GM23248 (cell line): ENCODE measurements at regions not wholly inside any gene's neighbourhood (a gene's known extent, or its start where the extent isn't known, plus 50 kb on each side); places are given as distances from the start of the nearest gene placed in this dataset.

Experiments used
- DNase-seq: peaks from one replicate; pipeline ENCODE4 v3.0.0-alpha.2; 2015
- H2AFZ ChIP-seq: fragments of 200-600 bp; sonication (generic); 2 replicates; pipeline ENCODE4 v1.6.1; 2016; ENCODE audit warnings: antibody characterized with exemption
- H3F3A ChIP-seq: fragments of 200-600 bp; sonication (generic); 2 replicates; pipeline ENCODE4 v1.6.1; 2016; ENCODE audit warnings: mild to moderate bottlenecking, antibody characterized with exemption, mixed run types; ENCODE audit not compliant: insufficient read depth
- H3K27ac ChIP-seq: fragments of 200-600 bp; sonication (generic); 2 replicates; pipeline ENCODE4 v1.5.1; 2016; ENCODE audit warnings: mild to moderate bottlenecking
- H3K27me3 ChIP-seq: fragments of 200-600 bp; sonication (generic); replicated peaks from 2 replicates; pipeline ENCODE4 v1.6.1; 2016; ENCODE audit warnings: mild to moderate bottlenecking; ENCODE audit not compliant: insufficient read depth
- H3K36me3 ChIP-seq: fragments of 200-600 bp; sonication (generic); 2 replicates; pipeline ENCODE4 v1.6.1; 2016; ENCODE audit warnings: low read depth, mild to moderate bottlenecking
- H3K4me1 ChIP-seq: fragments of 200-600 bp; sonication (generic); 2 replicates; pipeline ENCODE4 v1.6.1; 2016; ENCODE audit warnings: mild to moderate bottlenecking; ENCODE audit not compliant: insufficient read depth
- H3K4me2 ChIP-seq: fragments of 200-600 bp; sonication (generic); one replicate; pipeline ENCODE4 v1.6.1; 2016; ENCODE audit warnings: mild to moderate bottlenecking; ENCODE audit not compliant: unreplicated experiment
- H3K4me3 ChIP-seq: fragments of 200-600 bp; sonication (generic); 2 replicates; pipeline ENCODE4 v1.5.1; 2016; ENCODE audit warnings: mild to moderate bottlenecking
- H3K79me2 ChIP-seq: fragments of 200-600 bp; sonication (generic); 2 replicates; pipeline ENCODE4 v1.6.1; 2016; ENCODE audit warnings: mild to moderate bottlenecking; ENCODE audit not compliant: insufficient read depth
- H3K9ac ChIP-seq: fragments of 200-600 bp; sonication (generic); 2 replicates; pipeline ENCODE4 v1.6.1; 2016; ENCODE audit warnings: mild to moderate bottlenecking
- H3K9me2 ChIP-seq: fragments of 200-600 bp; sonication (generic); 2 replicates; pipeline ENCODE4 v1.6.1; 2016; ENCODE audit warnings: mixed run types, mild to moderate bottlenecking, moderate library complexity; ENCODE audit not compliant: insufficient read depth
- H3K9me3 ChIP-seq: fragments of 200-600 bp; sonication (generic); one replicate; pipeline ENCODE4 v1.6.1; 2017; ENCODE audit warnings: low read depth
- H4K20me1 ChIP-seq: fragments of 200-600 bp; sonication (generic); 2 replicates; pipeline ENCODE4 v1.6.0; 2016; ENCODE audit not compliant: insufficient read depth
- EZH2 ChIP-seq: fragments of 200-600 bp; sonication (generic); IDR thresholded peaks from 2 replicates; pipeline ENCODE4 v1.6.1; 2018; ENCODE audit warnings: antibody characterized with exemption, mild to moderate bottlenecking; ENCODE audit not compliant: insufficient read depth, poor library complexity, severe bottlenecking
- EZH2phosphoT487 ChIP-seq: fragments of 200-600 bp; sonication (generic); IDR thresholded peaks from 2 replicates; pipeline ENCODE4 v1.6.1; 2018; ENCODE audit warnings: antibody characterized with exemption, moderate library complexity, mild to moderate bottlenecking, low read depth; ENCODE audit not compliant: insufficient read depth
- WGBS, 2 experiments: methylation state at CpG; one replicate each; pipeline ENCODE4 v1.1.6; 2015 to 2017; ENCODE audit warnings: low lambda C conversion rate in 2 of 2, low coverage in 1 of 2; ENCODE audit errors: missing lambda C conversion rate in 2 of 2; 5-methylcytosine and 5-hydroxymethylcytosine counted together
- in situ Hi-C: fragments of 300-500 bp; cut with MboI; formaldehyde crosslinking; loops from 2 replicates; pipeline ENCODE4 v1.15.0; 2020

DNA sequence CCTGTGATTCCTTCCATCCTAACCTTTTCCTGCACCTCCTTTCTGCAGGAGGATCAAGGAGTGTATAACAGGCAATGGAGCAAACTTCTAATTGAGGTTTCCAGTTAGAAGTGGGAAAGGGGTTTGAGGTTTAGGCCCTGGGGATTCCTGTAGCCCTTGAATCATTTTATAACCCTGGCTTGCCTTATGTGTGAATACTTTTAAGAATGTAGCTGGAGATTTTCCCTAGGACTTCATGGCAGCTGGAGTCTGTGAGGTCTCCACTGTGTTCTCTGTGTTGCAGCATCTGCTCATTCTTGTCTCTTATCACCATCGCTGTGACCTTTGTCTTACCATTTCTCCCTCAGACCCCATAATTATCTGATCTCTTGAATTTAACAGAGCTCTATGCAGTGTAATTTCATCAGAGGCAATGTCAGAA, 370.2 kb upstream of the SLC14A2 start:
- H3K79me2 ChIP-seq, result no peaks in the 10 kb centered on the region
- no peak overlapping the region for H3K4me3 ChIP-seq
- no peaks in the 10 kb centered on the region for H3K27me3 ChIP-seq
- peaks cover 56% of the 10 kb centered on the region for H3K4me1 ChIP-seq
- DNase-seq, result peak; percentile 34
- H2AFZ ChIP-seq, result peak overlapping the region; percentile 35; the same call in 1 of the 2 replicates
- H3K9ac ChIP-seq, result no peak overlapping the region
- peaks cover 44% of the 10 kb centered on the region for H3F3A ChIP-seq
- 90 to 95% methylated on average over 1 of the region's 1 CpG for WGBS, 2 experiments
- peak overlapping the region; percentile 28 for H3K27ac ChIP-seq
- TF ChIP-seq EZH2phosphoT487, result no peak
- H4K20me1 ChIP-seq, result no peaks in the 10 kb centered on the region
- H3K4me2 ChIP-seq, result no peak overlapping the region
- no peaks in the 10 kb centered on the region for H3K9me2 ChIP-seq
- H3K9me3 ChIP-seq, result no peaks in the 10 kb centered on the region
- in situ Hi-C loops, result no loop called here
- H3K36me3 ChIP-seq, result no peaks in the 10 kb centered on the region

DNA sequence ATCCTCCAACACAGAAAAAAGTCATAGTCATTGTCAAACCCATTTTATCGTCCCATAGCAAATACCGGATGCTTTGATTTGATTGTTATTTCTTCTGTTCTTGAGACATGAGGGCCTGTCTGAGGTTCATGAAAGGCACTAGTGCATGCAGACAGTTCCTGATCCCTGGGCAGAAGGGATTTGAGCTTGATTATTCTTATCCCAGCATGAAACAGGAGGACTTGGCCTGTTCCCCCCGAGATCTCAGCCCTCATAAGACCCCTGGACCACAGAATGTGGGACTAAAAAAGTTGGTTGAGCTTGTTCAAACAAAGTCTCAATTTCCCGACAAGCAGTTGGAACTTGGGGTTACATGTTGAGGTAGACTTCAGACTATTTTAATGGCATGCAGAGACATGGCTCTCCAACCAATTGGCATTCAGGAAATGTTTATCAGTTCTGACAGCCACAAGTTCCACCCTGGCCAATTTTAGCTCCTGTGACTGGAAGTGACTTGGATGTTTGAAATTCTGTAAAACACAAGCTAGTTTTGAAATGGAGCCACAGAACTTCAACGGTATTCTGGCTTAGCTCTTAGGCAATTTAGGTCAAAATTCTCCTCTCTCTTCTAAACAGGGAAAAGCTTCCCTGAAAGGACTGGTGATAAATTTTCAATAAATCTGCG, 366.9 kb upstream of the SLC14A2 start:
- Histone ChIP-seq H3K36me3 (no peaks in the 10 kb centered on the region), H3K4me1 (peaks cover 69% of the 10 kb centered on the region), H3K9ac (peak overlapping the region; percentile 73), H3K27ac (peak overlapping the region; percentile 93), H4K20me1 (no peaks in the 10 kb centered on the region), H3K79me2 (no peaks in the 10 kb centered on the region), H3F3A (peaks cover 51% of the 10 kb centered on the region), H3K27me3 (no peaks in the 10 kb centered on the region), H3K4me2 (peak overlapping the region; percentile 47), H3K9me3 (no peaks in the 10 kb centered on the region), H3K4me3 (0 out of 2 replicates have a peak overlapping the region, but pooled peaks have one; percentile 21), H2AFZ (peak overlapping the region; percentile 55), H3K9me2 (no peaks in the 10 kb centered on the region)
- DNase-seq, result peak; percentile 85
- in situ Hi-C loops, result no loop called here
- TF ChIP-seq EZH2phosphoT487 (no peak), EZH2 (no peak)
- WGBS, 2 experiments, result 11 to 16% methylated on average over 6 of the region's 6 CpGs

DNA sequence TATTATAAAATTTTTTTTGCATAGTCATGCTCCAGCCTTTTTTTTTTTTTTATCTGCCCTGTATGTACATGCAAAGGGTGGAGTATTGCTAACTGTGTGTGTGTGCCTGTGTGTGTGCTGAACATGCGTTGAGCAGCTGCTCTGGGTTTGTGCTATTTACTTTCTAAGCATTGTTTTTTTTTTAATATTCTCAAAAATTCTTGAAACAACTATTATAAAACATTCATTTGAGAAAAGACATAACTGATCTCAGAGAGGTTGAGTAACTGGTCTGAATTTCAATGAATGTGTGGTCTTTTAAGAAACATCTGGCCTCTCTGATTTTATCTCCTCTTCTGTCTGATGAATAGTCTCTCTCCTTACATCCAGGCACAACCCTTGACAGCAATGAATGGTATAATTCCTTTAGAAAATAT, 366.0 kb upstream of the SLC14A2 start:
- no peaks in the 10 kb centered on the region for H3K36me3 ChIP-seq
- no peak for TF ChIP-seq EZH2
- no peak for TF ChIP-seq EZH2phosphoT487
- no peaks in the 10 kb centered on the region for H3K9me2 ChIP-seq
- H3K4me1 ChIP-seq, result peaks cover 65% of the 10 kb centered on the region
- H3K4me2 ChIP-seq, result peak overlapping the region; percentile 47
- DNase-seq, result peak; percentile 72
- peak overlapping the region; percentile 73 for H3K9ac ChIP-seq
- H3K27ac ChIP-seq, result peak overlapping the region; percentile 93
- in situ Hi-C loops, result no loop called here
- H2AFZ ChIP-seq, result no peak overlapping the region
- WGBS, 2 experiments, result 15 to 17% methylated on average over 1 of the region's 1 CpG
- no peaks in the 10 kb centered on the region for H3K9me3 ChIP-seq
- no peaks in the 10 kb centered on the region for H3K79me2 ChIP-seq
- no peaks in the 10 kb centered on the region for H4K20me1 ChIP-seq
- no peak overlapping the region for H3K4me3 ChIP-seq
- H3F3A ChIP-seq, result peaks cover 55% of the 10 kb centered on the region
- H3K27me3 ChIP-seq, result no peaks in the 10 kb centered on the region

- H3K9me2 ChIP-seq, result no peaks in the 10 kb centered on the region
- TF ChIP-seq EZH2phosphoT487, result no peak
- no peak for TF ChIP-seq EZH2
- no peak overlapping the region for H2AFZ ChIP-seq
- no peak overlapping the region for H3K9ac ChIP-seq
- peaks cover 65% of the 10 kb centered on the region for H3K4me1 ChIP-seq
- no peak for DNase-seq
- H3K9me3 ChIP-seq, result no peaks in the 10 kb centered on the region
- WGBS, 2 experiments, result 73 to 74% methylated on average over 3 of the region's 3 CpGs
- no peaks in the 10 kb centered on the region for H3K27me3 ChIP-seq
- in situ Hi-C loops, result no loop called here
- H3K4me2 ChIP-seq, result no peak overlapping the region
- no peaks in the 10 kb centered on the region for H3K79me2 ChIP-seq
- no peaks in the 10 kb centered on the region for H4K20me1 ChIP-seq
- H3K36me3 ChIP-seq, result no peaks in the 10 kb centered on the region
- peak overlapping the region; percentile 93; the same call in 1 of the 2 replicates for H3K27ac ChIP-seq
- H3K4me3 ChIP-seq, result no peak overlapping the region
- H3F3A ChIP-seq, result peaks cover 56% of the 10 kb centered on the region
These were observed 364.8 kb upstream of the SLC14A2 start for GRCh38 chr18:45250479-45250878.
